ENCODE measurements at regions not wholly inside any gene's neighbourhood (a gene's known extent, or its start where the extent isn't known, plus 50 kb on each side); places are given as distances from the start of the nearest gene placed in this dataset.

DNA sequence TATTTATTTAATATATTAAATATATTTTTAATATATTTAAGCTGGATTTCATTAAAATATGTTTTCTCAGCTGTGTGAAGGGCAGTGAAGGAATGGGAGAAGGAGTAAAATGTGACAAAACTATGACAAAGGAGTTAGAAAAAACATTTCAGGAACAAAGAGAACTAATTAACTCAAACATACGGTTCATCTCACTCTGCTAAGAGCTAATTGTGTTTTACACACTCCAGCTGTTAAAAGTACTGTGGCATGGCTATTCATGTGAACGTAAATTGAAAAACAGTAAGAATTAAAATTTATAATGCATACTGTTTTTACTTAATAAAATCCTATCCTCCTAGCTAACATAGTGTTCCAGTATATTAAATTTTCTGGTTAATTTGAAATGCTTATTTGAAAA lies 262.5 kb upstream of the GNAI1 start:
- DNase-seq (ENCODE audit: low read depth in 2 of 2): no peak

GRCh38 chr7:79868010-79868409 lies 266.6 kb upstream of the GNAI1 start:
- DNase-seq (ENCODE audit: low read depth in 2 of 2): no peak

DNA sequence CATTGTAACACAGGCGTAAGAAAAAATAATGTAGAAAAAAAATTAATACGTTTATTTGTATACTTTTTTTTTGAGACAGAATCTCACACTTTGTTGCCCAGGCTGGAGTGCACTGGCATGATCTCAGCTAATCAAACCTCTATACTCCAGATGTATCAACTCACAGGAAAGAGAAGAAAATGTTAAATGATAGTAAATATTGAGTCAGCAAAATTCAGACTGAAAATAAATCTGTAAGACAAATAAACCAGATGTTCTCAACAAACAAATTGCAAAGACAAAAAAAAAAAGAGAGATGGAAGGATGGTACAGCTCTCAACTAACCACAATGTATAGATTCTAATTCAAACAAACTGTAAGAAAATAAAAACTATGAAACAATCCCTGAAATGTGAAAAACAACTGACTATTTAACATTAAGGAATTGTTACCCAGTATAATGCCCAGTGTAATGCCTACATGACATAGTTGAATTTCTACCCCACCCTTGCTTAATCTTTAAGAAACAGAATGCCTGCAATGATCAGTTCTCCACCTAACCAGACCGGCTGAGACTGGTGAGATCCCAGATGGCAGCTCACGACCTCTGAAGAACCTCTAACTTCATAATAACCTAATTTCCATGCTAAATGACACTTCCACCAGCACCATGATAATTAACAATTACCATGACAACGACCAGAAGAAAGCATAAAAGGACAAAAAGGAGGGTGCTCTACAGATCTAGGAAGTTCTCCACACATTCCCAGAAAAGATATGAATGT lies 272.0 kb upstream of the GNAI1 start:
- no peak for DNase-seq (ENCODE audit: low read depth in 2 of 2)

- DNase-seq (ENCODE audit: low read depth in 2 of 2): no peak
These were observed 279.5 kb upstream of the GNAI1 start for GRCh38 chr7:79855172-79855571.

DNA sequence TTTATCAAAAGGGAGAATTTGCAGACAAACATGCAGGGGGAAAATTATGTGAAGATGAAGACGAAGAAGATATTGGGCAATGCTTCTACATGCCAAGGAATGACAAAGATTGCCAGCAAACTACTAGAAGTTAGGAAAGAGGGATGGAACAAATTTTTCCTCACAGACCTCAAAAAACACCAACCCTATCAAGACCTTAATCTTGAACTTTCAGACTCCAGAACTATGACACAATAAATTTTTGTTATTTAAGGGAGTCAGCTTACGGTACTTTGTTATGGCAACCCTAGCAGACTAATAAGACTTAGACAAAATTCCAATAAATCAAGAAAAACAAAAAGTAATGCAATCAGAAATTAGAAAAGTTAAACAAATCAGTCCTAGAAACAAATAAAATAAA lies 280.0 kb upstream of the GNAI1 start:
- DNase-seq (ENCODE audit: low read depth in 2 of 2): no peak

- no peak for DNase-seq (ENCODE audit: low read depth in 2 of 2)
These were observed 296.7 kb upstream of the GNAI1 start for GRCh38 chr7:79837915-79838314.

DNA sequence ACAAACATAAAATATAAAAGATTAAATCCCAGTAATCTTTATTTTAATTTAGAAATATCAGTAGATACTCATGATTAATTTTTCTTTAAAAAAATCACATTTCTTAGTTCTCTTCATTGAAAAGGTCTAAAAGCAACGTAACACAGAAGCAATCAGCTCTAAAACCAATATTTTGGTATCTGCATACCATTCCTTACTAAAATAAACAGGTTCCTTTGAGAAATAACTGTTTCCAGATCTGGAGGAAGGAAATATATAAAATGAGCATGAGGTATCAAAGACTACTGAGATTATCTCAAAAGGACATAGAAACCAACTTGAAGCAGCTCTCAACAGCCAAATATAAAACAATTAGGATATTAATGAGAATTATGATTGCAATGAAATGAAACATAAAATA lies 301.0 kb upstream of the GNAI1 start:
- no peak for DNase-seq (ENCODE audit: low read depth in 2 of 2)

GRCh38 chr7:79828866-79829265 lies 305.8 kb upstream of the GNAI1 start:
- DNase-seq (ENCODE audit: low read depth in 2 of 2): no peak

- no peak for DNase-seq (ENCODE audit: low read depth in 2 of 2)
These were observed 311.2 kb upstream of the GNAI1 start for GRCh38 chr7:79823246-79823951.

DNA sequence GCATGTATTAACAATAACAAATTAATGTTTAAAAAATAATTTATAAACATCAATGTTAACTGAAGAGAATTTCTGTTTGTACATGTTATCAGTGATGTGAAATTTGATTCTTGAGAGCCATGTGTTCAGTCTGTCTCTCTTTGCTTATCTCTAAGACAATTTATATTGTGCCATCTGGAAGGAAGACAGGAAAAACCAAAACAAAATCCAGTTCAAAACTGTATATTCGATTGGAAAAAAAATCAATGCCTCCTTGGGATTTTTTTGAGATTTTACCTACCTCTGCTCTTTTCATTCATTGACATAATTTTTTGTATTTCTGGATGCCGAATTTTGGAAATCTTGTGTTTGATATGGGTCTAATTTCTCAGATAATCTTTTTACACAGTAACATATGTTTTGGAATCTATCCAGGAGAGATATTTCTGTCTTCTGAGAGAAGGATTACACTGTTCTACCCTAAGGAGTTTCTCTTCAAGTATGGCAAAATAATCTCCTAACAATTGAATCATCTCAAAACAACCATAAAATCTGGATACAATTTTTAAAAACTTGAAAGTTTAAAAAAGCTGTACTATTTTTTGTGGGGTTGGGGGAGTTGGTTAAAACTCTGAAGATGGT lies 311.9 kb upstream of the GNAI1 start:
- no peak for DNase-seq (ENCODE audit: low read depth in 2 of 2)

DNA sequence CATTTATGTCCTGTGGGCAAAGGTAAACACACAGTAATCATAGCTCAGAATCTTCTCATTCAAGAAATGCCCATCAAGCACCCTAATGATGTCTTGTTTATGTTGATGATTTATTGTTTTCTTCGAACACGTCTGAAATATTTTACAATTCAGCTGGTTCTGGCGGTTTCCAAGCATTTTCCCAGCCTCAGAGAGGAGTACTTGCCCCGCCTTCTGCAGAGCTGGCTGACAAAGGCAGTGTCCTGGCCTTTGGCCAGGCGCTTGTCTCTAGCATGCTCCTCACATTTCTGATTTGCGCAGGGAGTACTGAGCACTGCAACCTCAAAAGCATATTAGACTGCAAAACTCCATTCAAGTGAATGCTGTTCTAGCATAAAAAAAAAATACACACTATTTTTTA lies 314.2 kb upstream of the GNAI1 start:
- DNase-seq (ENCODE audit: low read depth in 2 of 2): no peak

GRCh38 chr7:79810916-79811315 lies 323.7 kb upstream of the GNAI1 start:
- DNase-seq (ENCODE audit: low read depth in 2 of 2): no peak

DNA sequence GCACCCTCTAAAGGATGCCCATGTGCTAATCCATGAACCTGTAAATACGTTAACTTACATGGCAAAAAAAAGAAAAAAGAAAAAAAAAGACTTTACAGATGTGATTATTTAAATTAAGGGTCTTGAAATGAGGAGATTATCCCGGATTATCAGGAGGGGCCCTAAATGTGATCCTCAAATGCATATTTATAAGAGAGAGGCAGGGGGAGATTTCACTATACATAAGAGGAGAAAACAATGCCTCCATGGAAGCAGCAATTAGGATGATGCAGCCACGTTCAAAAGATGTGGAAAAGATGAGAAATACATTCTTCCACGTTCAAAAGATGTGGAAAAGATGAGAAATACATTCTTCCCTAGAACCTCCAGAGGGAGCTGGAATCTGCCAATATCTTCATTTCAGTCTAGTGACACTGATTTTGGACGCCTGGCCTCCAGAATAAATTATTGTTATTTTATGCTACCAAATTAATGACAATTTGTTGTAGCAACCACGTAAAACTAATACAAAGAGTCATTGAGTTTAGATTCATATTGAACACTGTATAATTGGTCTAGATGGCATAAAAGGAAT lies 328.4 kb upstream of the GNAI1 start:
- DNase-seq (ENCODE audit: low read depth in 2 of 2): no peak

- DNase-seq (ENCODE audit: low read depth in 2 of 2): no peak
These were observed 337.3 kb upstream of the MAGI2 start for GRCh38 chr7:79790656-79791262.

GRCh38 chr7:79789584-79790345 lies 336.3 kb upstream of the MAGI2 start:
- DNase-seq (ENCODE audit: low read depth in 2 of 2): no peak

GRCh38 chr7:79787623-79788022 lies 334.2 kb upstream of the MAGI2 start:
- no peak for DNase-seq (ENCODE audit: low read depth in 2 of 2)

- no peak for DNase-seq (ENCODE audit: low read depth in 2 of 2)
These were observed 333.6 kb upstream of the MAGI2 start for GRCh38 chr7:79787096-79787495.

DNA sequence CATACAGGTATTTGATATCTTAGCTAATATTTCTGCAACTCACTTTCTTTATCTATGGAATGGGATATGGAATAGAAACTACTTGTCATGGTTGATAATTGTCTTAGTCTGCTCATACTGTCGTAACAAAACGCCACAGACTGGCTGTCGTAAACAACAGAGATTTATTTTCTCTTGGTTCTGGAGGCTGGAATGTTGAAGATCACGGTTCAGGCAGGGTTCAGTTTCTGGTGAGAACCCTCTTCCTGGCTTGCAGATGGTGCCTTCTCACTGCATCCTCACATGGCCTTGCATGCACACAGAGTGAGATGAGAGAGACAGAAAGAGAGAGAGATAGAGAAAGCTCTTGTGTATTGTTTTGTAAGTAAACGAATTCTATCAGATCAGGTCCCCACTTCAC lies 332.7 kb upstream of the MAGI2 start:
- DNase-seq (ENCODE audit: low read depth in 2 of 2): no peak

DNA sequence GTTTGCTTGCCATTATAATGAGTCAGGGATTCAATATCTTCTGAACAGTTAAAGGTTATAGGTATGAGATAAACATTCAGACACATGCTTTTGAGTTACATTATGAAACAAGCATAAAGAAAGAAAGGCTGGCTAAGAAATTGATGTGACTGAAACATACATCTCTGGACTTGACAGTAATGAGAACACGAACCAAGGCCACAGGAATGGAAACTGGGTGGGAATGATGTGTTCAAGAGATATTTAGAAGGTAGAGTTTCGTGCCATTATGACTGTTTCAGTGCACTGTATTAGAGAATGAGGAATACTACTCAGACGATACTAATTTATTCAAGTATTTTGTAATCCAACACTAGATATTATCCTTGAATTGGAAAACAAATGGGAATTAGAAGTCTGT lies 332.1 kb upstream of the MAGI2 start:
- DNase-seq (ENCODE audit: low read depth in 2 of 2): no peak

DNA sequence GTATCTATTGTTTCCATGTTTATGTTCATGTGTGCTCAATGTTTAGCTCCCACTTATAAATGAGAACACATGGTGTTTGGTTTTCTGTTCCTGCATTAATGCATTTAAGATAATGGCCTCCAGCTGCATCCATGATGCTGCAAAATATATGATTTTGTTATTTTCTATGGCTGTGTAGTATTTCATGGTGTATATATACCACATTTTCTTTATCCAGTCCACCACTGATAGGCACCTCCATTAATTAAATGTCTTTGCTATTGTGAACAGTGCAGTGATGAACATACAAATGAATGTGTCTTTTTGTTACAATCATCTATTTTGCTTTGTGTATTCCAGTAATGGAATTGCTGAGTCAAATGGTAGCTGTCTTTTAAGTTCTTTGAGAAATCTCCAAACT lies 329.4 kb upstream of the MAGI2 start:
- no peak for DNase-seq (ENCODE audit: low read depth in 2 of 2)

- DNase-seq (ENCODE audit: low read depth in 2 of 2): no peak
These were observed 328.8 kb upstream of the MAGI2 start for GRCh38 chr7:79782256-79782655.

DNA sequence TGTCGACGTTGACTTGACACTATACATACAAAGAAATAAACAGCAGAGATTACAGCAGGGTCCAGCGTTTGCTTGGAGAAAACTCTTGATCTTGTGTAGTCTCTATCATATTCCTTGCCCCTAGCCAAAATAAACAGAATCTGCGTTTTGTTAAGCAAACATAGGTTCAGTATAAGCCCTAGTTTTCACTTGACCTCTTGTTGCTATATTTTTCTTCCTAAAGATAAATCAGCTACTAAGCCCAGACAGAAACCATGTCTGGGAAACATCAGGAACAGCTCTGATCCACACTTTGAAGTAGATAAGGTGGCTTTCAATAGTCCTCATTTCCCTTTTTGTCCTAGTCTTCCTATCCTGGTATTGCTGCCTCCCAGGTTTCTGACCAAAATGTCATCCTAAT lies 328.2 kb upstream of the MAGI2 start:
- no peak for DNase-seq (ENCODE audit: low read depth in 2 of 2)

All from activated CD4-positive, alpha-beta T cell treated with anti-CD3 and anti-CD28 coated beads for 24 hours (primary cell).